Vagina (tissue), 2 donors: ENCODE measurements at regions not wholly inside any gene's neighbourhood (a gene's known extent, or its start where the extent isn't known, plus 50 kb on each side); places are given as distances from the start of the nearest gene placed in this dataset.

Source experiments
- CTCF ChIP-seq, 3 experiments: fragments of 450-650 bp in 2 of 3; fragments of 200-600 bp in 1 of 3; sonication (generic) in 1 of 3; IDR thresholded peaks; one replicate each; pipeline ENCODE4 v1.5.1; 2017 to 2019; ENCODE audit warnings: antibody characterized with exemption in 3 of 3, mild to moderate bottlenecking in 2 of 3, moderate library complexity in 2 of 3
- POLR2A ChIP-seq, 2 donors: fragments of 450-650 bp; IDR thresholded peaks; one replicate each; pipeline ENCODE4 v1.6.1; 2017; ENCODE audit warnings: antibody characterized with exemption in 2 of 2, mild to moderate bottlenecking in 2 of 2, moderate library complexity in 2 of 2
- POLR2AphosphoS5 ChIP-seq, 2 donors: sonication (generic); formaldehyde crosslinking; IDR thresholded peaks; one replicate each; pipeline ENCODE4 v1.9.0; 2017; ENCODE audit warnings: antibody characterized with exemption in 2 of 2, mild to moderate bottlenecking in 2 of 2, low read depth in 1 of 2; ENCODE audit not compliant: insufficient read depth in 1 of 2

- TF ChIP-seq POLR2AphosphoS5 (IDR thresholded peaks at IDR 0.05; ENCODE audit: insufficient read depth in 1 of 2, low read depth in 1 of 2) (no peak), POLR2A (IDR thresholded peaks at IDR 0.05) (no peak), CTCF (IDR thresholded peaks at IDR 0.05) (no peak)
These were observed 323.9 kb upstream of the ID2 start for GRCh38 chr2:8357738-8358518.
